PC-3 (cell line): ENCODE measurements at regions not wholly inside any gene's neighbourhood (a gene's known extent, or its start where the extent isn't known, plus 50 kb on each side); places are given as distances from the start of the nearest gene placed in this dataset.

Experiments used
- ATAC-seq: fragments of 200-7000 bp; cut with Tn5 transposase; 2 replicates; pipeline ENCODE4 v1.9.1; 2020; ENCODE audit warnings: mild to moderate bottlenecking, moderate library complexity
- BruUV-seq: library from RNA; stranded (reverse); fragments of 400-500 nt; replicated peaks from 2 replicates; lab custom pipeline; 2021; lab: Mats Ljungman, UMichigan
- CTCF ChIA-PET: fragments of 300-600 bp; sonication (Branson Sonifier 250); formaldehyde crosslinking; loops from one replicate; lab custom pipeline; 2022; ENCODE audit warnings: antibody characterized with exemption; lab: Charles Lee
- POLR2A ChIA-PET: fragments of 300-600 bp; sonication (Branson Sonifier 250); formaldehyde crosslinking; loops from one replicate; lab custom pipeline; 2022; ENCODE audit warnings: antibody characterized with exemption; ENCODE audit not compliant: unreplicated experiment; lab: Charles Lee
- DNase-seq: peaks from one replicate; pipeline ENCODE4 v3.0.0-alpha.2; 2015
- H2AFZ ChIP-seq: fragments of 300-600 bp; sonication (generic); 2 replicates; pipeline ENCODE4 v1.6.0; 2016; ENCODE audit warnings: antibody characterized with exemption, low read length
- H3F3A ChIP-seq: fragments of 300-600 bp; sonication (generic); one replicate; pipeline ENCODE4 v1.6.0; 2017; ENCODE audit warnings: antibody characterized with exemption, low read length, control low read depth, mild to moderate bottlenecking; ENCODE audit not compliant: unreplicated experiment
- H3K27ac ChIP-seq: fragments of 300-600 bp; sonication (generic); 2 replicates; pipeline ENCODE4 v1.5.1; 2016; ENCODE audit warnings: mild to moderate bottlenecking, low read length
- H3K27me3 ChIP-seq: fragments of 300-600 bp; sonication (generic); 2 replicates; pipeline ENCODE4 v1.6.1; 2016; ENCODE audit warnings: low read length, mixed read lengths
- H3K36me3 ChIP-seq: fragments of 300-600 bp; sonication (generic); 2 replicates; pipeline ENCODE4 v1.6.1; 2016; ENCODE audit warnings: low read depth, mixed run types, low read length, mixed read lengths
- H3K4me1 ChIP-seq: fragments of 300-600 bp; sonication (generic); 2 replicates; pipeline ENCODE4 v1.5.1; 2016; ENCODE audit warnings: low read length; ENCODE audit not compliant: insufficient read depth
- H3K4me2 ChIP-seq: fragments of 300-600 bp; sonication (generic); 2 replicates; pipeline ENCODE4 v1.6.0; 2016; ENCODE audit warnings: low read length
- H3K4me3 ChIP-seq: fragments of 300-600 bp; sonication (generic); 2 replicates; pipeline ENCODE4 v1.5.1; 2016; ENCODE audit warnings: mild to moderate bottlenecking, low read length, mixed read lengths
- H3K79me2 ChIP-seq: fragments of 300-600 bp; sonication (generic); 2 replicates; pipeline ENCODE4 v1.6.1; 2017; ENCODE audit warnings: low read length, mixed read lengths
- H3K9ac ChIP-seq: fragments of 300-600 bp; sonication (generic); 2 replicates; pipeline ENCODE4 v1.6.0; 2016; ENCODE audit warnings: mild to moderate bottlenecking, low read length
- H3K9me2 ChIP-seq: fragments of 300-600 bp; sonication (generic); replicated peaks from 2 replicates; pipeline ENCODE4 v1.6.1; 2016; ENCODE audit warnings: mixed run types, low read length, mixed read lengths
- H3K9me3 ChIP-seq: fragments of 300-600 bp; sonication (generic); 2 replicates; pipeline ENCODE4 v1.6.1; 2016; ENCODE audit warnings: low read length, mixed read lengths
- H4K20me1 ChIP-seq: fragments of 300-600 bp; sonication (generic); 2 replicates; pipeline ENCODE4 v1.6.1; 2016; ENCODE audit warnings: low read length, mixed read lengths
- EZH2 ChIP-seq: fragments of 300-600 bp; sonication (generic); IDR thresholded peaks from one replicate; pipeline ENCODE4 v1.6.1; 2017; ENCODE audit warnings: antibody characterized with exemption, mild to moderate bottlenecking, low read length; ENCODE audit not compliant: unreplicated experiment
- EZH2phosphoT487 ChIP-seq: fragments of 300-600 bp; sonication (generic); IDR thresholded peaks from 2 replicates; pipeline ENCODE4 v1.6.1; 2018; ENCODE audit warnings: mild to moderate bottlenecking, antibody characterized with exemption, low read length, borderline replicate concordance
- intact Hi-C: fragments of 100-400 bp; cut with micrococcal nuclease; formaldehyde crosslinking; loops from 2 replicates; pipeline ENCODE4 v1.9.0; 2023
- TF ChIP-seq, protein P1 (sequence below): fragments of 300-600 bp; sonication (generic); conservative IDR thresholded peaks from 2 replicates; pipeline ENCODE4 v1.5.1; 2017; ENCODE audit warnings: antibody characterized with exemption, low read depth, mild to moderate bottlenecking, low read length

DNA sequence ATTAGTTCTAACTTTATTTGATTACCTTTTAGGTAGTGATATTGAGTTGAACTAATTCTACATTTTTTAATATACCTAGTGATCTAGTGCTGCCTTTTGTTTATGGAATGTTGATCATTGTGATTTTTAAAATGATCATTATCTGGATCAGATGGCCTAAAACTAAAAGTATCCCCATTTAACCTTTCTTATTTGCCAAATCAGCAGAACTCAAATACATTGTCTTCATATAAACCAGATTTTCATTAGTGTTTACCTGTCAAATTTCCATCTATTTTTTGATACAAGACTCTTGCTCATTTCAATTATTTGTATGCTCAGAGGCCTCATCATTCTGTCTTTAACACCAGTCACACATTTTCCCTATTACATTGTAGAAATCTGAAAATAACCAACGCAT is 441.2 kb downstream of the PTPRC start:
- no peak overlapping the region for H2AFZ ChIP-seq
- no peaks in the 10 kb centered on the region for H3K9me2 ChIP-seq
- no peak for ATAC-seq
- H3K27ac ChIP-seq, result no peak overlapping the region
- H3K27me3 ChIP-seq, result no peaks in the 10 kb centered on the region
- H3K9me3 ChIP-seq, result no peaks in the 10 kb centered on the region
- ChIA-PET POLR2A (no interaction called here), CTCF (no interaction called here)
- intact Hi-C loops, result no loop called here
- no peaks in the 10 kb centered on the region for H3F3A ChIP-seq
- DNase-seq, result no peak
- no peaks in the 10 kb centered on the region for H3K79me2 ChIP-seq
- no TSS peak for BruUV-seq
- H4K20me1 ChIP-seq, result no peaks in the 10 kb centered on the region
- H3K4me3 ChIP-seq, result no peak overlapping the region
- H3K36me3 ChIP-seq, result no peaks in the 10 kb centered on the region
- TF ChIP-seq EZH2 (no peak), EZH2phosphoT487 (no peak)
- TF ChIP-seq, protein P1, sequence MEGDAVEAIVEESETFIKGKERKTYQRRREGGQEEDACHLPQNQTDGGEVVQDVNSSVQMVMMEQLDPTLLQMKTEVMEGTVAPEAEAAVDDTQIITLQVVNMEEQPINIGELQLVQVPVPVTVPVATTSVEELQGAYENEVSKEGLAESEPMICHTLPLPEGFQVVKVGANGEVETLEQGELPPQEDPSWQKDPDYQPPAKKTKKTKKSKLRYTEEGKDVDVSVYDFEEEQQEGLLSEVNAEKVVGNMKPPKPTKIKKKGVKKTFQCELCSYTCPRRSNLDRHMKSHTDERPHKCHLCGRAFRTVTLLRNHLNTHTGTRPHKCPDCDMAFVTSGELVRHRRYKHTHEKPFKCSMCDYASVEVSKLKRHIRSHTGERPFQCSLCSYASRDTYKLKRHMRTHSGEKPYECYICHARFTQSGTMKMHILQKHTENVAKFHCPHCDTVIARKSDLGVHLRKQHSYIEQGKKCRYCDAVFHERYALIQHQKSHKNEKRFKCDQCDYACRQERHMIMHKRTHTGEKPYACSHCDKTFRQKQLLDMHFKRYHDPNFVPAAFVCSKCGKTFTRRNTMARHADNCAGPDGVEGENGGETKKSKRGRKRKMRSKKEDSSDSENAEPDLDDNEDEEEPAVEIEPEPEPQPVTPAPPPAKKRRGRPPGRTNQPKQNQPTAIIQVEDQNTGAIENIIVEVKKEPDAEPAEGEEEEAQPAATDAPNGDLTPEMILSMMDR, result no peak
- H3K4me1 ChIP-seq, result no peaks in the 10 kb centered on the region
- no peak overlapping the region for H3K4me2 ChIP-seq
- H3K9ac ChIP-seq, result no peak overlapping the region

DNA sequence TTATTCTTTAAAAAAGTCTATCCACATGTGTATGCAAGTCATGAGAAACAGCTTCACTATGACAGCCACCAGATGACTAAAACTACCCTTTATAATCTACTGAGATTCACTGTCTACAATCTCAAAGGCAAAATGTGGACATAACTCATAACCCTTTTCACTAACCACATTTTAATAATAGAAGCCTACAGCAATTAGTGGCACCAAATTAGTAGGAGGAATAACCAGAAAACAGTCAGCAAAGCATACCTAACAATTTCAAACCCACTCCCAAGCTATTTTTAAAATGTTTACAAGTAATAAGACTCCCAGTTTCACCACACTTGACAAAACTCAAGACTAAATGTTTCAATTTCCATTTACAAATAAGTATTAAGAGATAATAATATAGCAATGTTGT is 442.9 kb downstream of the PTPRC start:
- ChIA-PET POLR2A (no interaction called here), CTCF (no interaction called here)
- H3K4me3 ChIP-seq, result no peak overlapping the region
- DNase-seq (no peak), ATAC-seq (no peak)
- H3K27me3 ChIP-seq, result no peaks in the 10 kb centered on the region
- H3F3A ChIP-seq, result no peaks in the 10 kb centered on the region
- no TSS peak for BruUV-seq
- no peaks in the 10 kb centered on the region for H3K9me3 ChIP-seq
- H2AFZ ChIP-seq, result no peak overlapping the region
- H3K9me2 ChIP-seq, result no peaks in the 10 kb centered on the region
- H3K4me1 ChIP-seq, result no peaks in the 10 kb centered on the region
- H3K27ac ChIP-seq, result no peak overlapping the region
- TF ChIP-seq, protein P1, result no peak
- no peak for TF ChIP-seq EZH2
- no peak for TF ChIP-seq EZH2phosphoT487
- no peak overlapping the region for H3K4me2 ChIP-seq
- H3K36me3 ChIP-seq, result no peaks in the 10 kb centered on the region
- no peaks in the 10 kb centered on the region for H3K79me2 ChIP-seq
- no peak overlapping the region for H3K9ac ChIP-seq
- H4K20me1 ChIP-seq, result no peaks in the 10 kb centered on the region
- intact Hi-C loops, result no loop called here

DNA sequence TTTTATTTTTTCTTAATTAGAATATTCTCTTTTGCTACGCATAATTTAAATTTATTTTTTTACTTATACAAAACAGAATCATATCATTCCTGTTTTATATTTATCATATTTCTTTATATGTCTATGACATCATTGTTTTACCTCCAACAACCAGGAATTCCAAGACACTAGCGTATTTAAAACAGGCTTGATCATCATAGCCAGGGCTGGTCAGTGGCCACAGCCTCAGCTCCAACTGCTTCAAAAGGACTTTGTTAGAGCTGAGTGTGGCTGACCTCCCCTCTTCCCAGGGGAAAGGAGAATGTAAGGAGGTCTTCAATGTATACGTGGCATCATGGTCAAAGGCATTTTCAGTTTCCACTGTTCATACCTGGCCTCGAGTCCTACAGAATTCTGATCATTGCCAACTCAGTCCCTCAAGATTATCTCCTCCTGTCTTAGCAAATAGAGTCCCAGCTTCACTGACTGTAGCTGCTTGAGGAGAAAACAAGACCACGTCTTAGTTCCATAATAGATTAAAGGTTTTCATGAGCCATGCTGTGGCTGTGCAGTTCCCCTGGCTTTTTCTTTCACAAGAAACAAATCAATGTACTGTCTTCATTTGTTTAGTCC is 444.0 kb downstream of the PTPRC start:
- no peak overlapping the region for H2AFZ ChIP-seq
- intact Hi-C loops, result no loop called here
- H3K9me2 ChIP-seq, result no peaks in the 10 kb centered on the region
- H3F3A ChIP-seq, result no peaks in the 10 kb centered on the region
- DNase-seq (no peak), ATAC-seq (no peak)
- POLR2A ChIA-PET, result no interaction called here
- no peak overlapping the region for H3K9ac ChIP-seq
- H3K4me3 ChIP-seq, result no peak overlapping the region
- H3K27ac ChIP-seq, result no peak overlapping the region
- H4K20me1 ChIP-seq, result no peaks in the 10 kb centered on the region
- BruUV-seq, result no TSS peak
- no peaks in the 10 kb centered on the region for H3K36me3 ChIP-seq
- no peaks in the 10 kb centered on the region for H3K27me3 ChIP-seq
- H3K79me2 ChIP-seq, result no peaks in the 10 kb centered on the region
- H3K9me3 ChIP-seq, result no peaks in the 10 kb centered on the region
- CTCF ChIA-PET, result no interaction called here
- TF ChIP-seq, protein P1, result no peak
- no peak for TF ChIP-seq EZH2
- no peak for TF ChIP-seq EZH2phosphoT487
- no peak overlapping the region for H3K4me2 ChIP-seq
- no peaks in the 10 kb centered on the region for H3K4me1 ChIP-seq
